ENCODE measurements at regions not wholly inside any gene's neighbourhood (a gene's known extent, or its start where the extent isn't known, plus 50 kb on each side); places are given as distances from the start of the nearest gene placed in this dataset.

GRCh38 chr10:55215699-55216098 lies 414.7 kb upstream of the PCDH15 start (continued):
- TF ChIP-seq FOXK1 (CRISPR knock-in tag; IDR thresholded peaks at IDR 0.05) (no peak), ZNF263 (CRISPR knock-in tag; IDR thresholded peaks at IDR 0.05; ENCODE audit: low read depth) (no peak)

- H3K36me3 Mint-ChIP-seq: no peaks in the 10 kb centered on the region
- TF ChIP-seq ZMAT4 (CRISPR knock-in tag; IDR thresholded peaks at IDR 0.05): no peak
- no peak for TF ChIP-seq ATF1 (CRISPR knock-in tag; IDR thresholded peaks at IDR 0.05)
- no peak for TF ChIP-seq NFE2L1 (CRISPR knock-in tag; IDR thresholded peaks at IDR 0.05)
- TF ChIP-seq KAT7 (CRISPR knock-in tag; IDR thresholded peaks at IDR 0.05; ENCODE audit: borderline replicate concordance): no peak
- TF ChIP-seq TP53 (CRISPR knock-in tag; IDR thresholded peaks at IDR 0.05): no peak
- H3K27ac Mint-ChIP-seq: no peak overlapping the region
- no peak for DNase-seq (ENCODE audit: low spot score)
- H3K4me3 Mint-ChIP-seq: no peak overlapping the region
- ATAC-seq: no peak
- H3K27me3 Mint-ChIP-seq (ENCODE audit: low read depth): no peaks in the 10 kb centered on the region
- 0 out of 2 replicates have a peak, but pooled peaks cover 3% of the 10 kb centered on the region for H3K4me1 Mint-ChIP-seq
- H3K9me3 Mint-ChIP-seq: no peaks in the 10 kb centered on the region
- CTCF ChIA-PET: no interaction called here
- POLR2A ChIA-PET: no interaction called here
Measured at GRCh38 chr10:55214608-55215007, 413.6 kb upstream of the PCDH15 start.

GRCh38 chr10:55212051-55212450 lies 411.0 kb upstream of the PCDH15 start:
- CTCF ChIA-PET: no interaction called here
- no peak overlapping the region for H3K27ac Mint-ChIP-seq
- H3K4me3 Mint-ChIP-seq: no peak overlapping the region
- H3K27me3 Mint-ChIP-seq (ENCODE audit: low read depth): no peaks in the 10 kb centered on the region
- H3K36me3 Mint-ChIP-seq: no peaks in the 10 kb centered on the region
- no peaks in the 10 kb centered on the region for H3K9me3 Mint-ChIP-seq
- no peak for DNase-seq (ENCODE audit: low spot score)
- ATAC-seq: no peak
- H3K4me1 Mint-ChIP-seq: peaks cover 10% of the 10 kb centered on the region
- POLR2A ChIA-PET: no interaction called here
- TF ChIP-seq NFYB (CRISPR knock-in tag; conservative IDR thresholded peaks at IDR 0.05; ENCODE audit: low read depth) (no peak), HMGA2 (CRISPR knock-in tag; IDR thresholded peaks at IDR 0.05) (no peak), ATF6 (CRISPR knock-in tag; IDR thresholded peaks at IDR 0.05) (no peak), ATF3 (CRISPR knock-in tag; conservative IDR thresholded peaks at IDR 0.05) (no peak), ZNF396 (CRISPR knock-in tag; IDR thresholded peaks at IDR 0.05; ENCODE audit: borderline replicate concordance) (no peak), CTCF (IDR thresholded peaks at IDR 0.05) (no peak), GABPB1 (CRISPR knock-in tag; IDR thresholded peaks at IDR 0.05) (no peak), E2F5 (CRISPR knock-in tag; IDR thresholded peaks at IDR 0.05) (no peak), CDX4 (CRISPR knock-in tag; IDR thresholded peaks at IDR 0.05; ENCODE audit: borderline replicate concordance) (no peak), FOXP1 (CRISPR knock-in tag; IDR thresholded peaks at IDR 0.05; ENCODE audit: borderline replicate concordance) (no peak), ZNF281 (CRISPR knock-in tag; IDR thresholded peaks at IDR 0.05) (no peak), GRHL2 (CRISPR knock-in tag; IDR thresholded peaks at IDR 0.05; ENCODE audit: insufficient replicate concordance, severe bottlenecking) (no peak), CREM (CRISPR knock-in tag; IDR thresholded peaks at IDR 0.05) (no peak), JAZF1 (CRISPR knock-in tag; IDR thresholded peaks at IDR 0.05) (no peak), SMAD4 (CRISPR knock-in tag; IDR thresholded peaks at IDR 0.05) (no peak), PRDM15 (CRISPR knock-in tag; IDR thresholded peaks at IDR 0.05) (no peak)

All from WTC11 (cell line).